IMR-90 (cell line): ENCODE measurements at regions not wholly inside any gene's neighbourhood (a gene's known extent, or its start where the extent isn't known, plus 50 kb on each side); places are given as distances from the start of the nearest gene placed in this dataset.

Experiments
- ATAC-seq: fragments of 200-7000 bp; cut with Tn5 transposase; 2 replicates; pipeline ENCODE4 v1.9.1; 2020; ENCODE audit warnings: low read depth, mild to moderate bottlenecking, moderate library complexity
- BruUV-seq: library from RNA; stranded (reverse); fragments of 400-500 nt; replicated peaks from 2 replicates; lab custom pipeline; 2021; lab: Mats Ljungman, UMichigan
- CTCF ChIA-PET: fragments of 300-600 bp; formaldehyde crosslinking; extraction: SDS; loops from one replicate; lab custom pipeline; 2021; ENCODE audit warnings: antibody characterized with exemption; lab: Yijun Ruan, JAX
- POLR2A ChIA-PET: fragments of 300-600 bp; sonication (Branson Sonifier 250); formaldehyde crosslinking; loops from one replicate; lab custom pipeline; 2022; ENCODE audit warnings: antibody characterized with exemption; ENCODE audit not compliant: unreplicated experiment; lab: Charles Lee
- DNase-seq: peaks from one replicate; pipeline ENCODE4 v3.0.0; 2013
- H2AFZ ChIP-seq: replicated peaks from 2 replicates; pipeline ENCODE3; 2013; ENCODE audit warnings: low read length, mild to moderate bottlenecking; ENCODE audit not compliant: poor library complexity
- H2AK5ac ChIP-seq: 2 replicates; pipeline ENCODE4 v1.6.1; 2013; ENCODE audit warnings: low read depth, low read length, inconsistent platforms
- H2AK9ac ChIP-seq: replicated peaks from 2 replicates; pipeline ENCODE3; 2013; ENCODE audit warnings: mild to moderate bottlenecking, low read depth, low read length, moderate library complexity; ENCODE audit not compliant: poor library complexity
- H2BK120ac ChIP-seq: 2 replicates; pipeline ENCODE4 v1.6.1; 2013; ENCODE audit warnings: low read depth, low read length, inconsistent platforms
- H2BK15ac ChIP-seq: 3 replicates; pipeline ENCODE4 v1.6.1; 2013; ENCODE audit warnings: low read depth, low read length, inconsistent platforms
- H2BK20ac ChIP-seq: 2 replicates; pipeline ENCODE4 v1.6.1; 2013; ENCODE audit warnings: low read depth, mild to moderate bottlenecking, inconsistent platforms, low read length, moderate library complexity
- H2BK5ac ChIP-seq: 2 replicates; pipeline ENCODE4 v1.6.1; 2013; ENCODE audit warnings: mild to moderate bottlenecking, low read depth, low read length, inconsistent platforms; ENCODE audit not compliant: poor library complexity, severe bottlenecking
- H3K14ac ChIP-seq: replicated peaks from 2 replicates; pipeline ENCODE4 v1.6.1; 2013; ENCODE audit warnings: low read depth, low read length, inconsistent platforms
- H3K18ac ChIP-seq: 2 replicates; pipeline ENCODE4 v1.6.1; 2013; ENCODE audit warnings: low read depth, low read length, control low read depth
- H3K23ac ChIP-seq: 2 replicates; pipeline ENCODE4 v1.6.1; 2013; ENCODE audit warnings: low read depth, low read length, inconsistent platforms
- H3K27ac ChIP-seq: 2 replicates; pipeline ENCODE4 v1.5.1; 2013; ENCODE audit warnings: mild to moderate bottlenecking, control low read depth, low read length; ENCODE audit not compliant: insufficient read depth
- H3K27me3 ChIP-seq: 2 replicates; pipeline ENCODE4 v1.6.1; 2013; ENCODE audit warnings: low read length; ENCODE audit not compliant: control insufficient read depth, insufficient read depth
- H3K36me3 ChIP-seq: 2 replicates; pipeline ENCODE4 v1.6.1; 2013; ENCODE audit warnings: low read length, mixed read lengths; ENCODE audit not compliant: control insufficient read depth, insufficient read depth
- H3K4ac ChIP-seq: 2 replicates; pipeline ENCODE4 v1.6.1; 2013; ENCODE audit warnings: low read depth, low read length, inconsistent platforms
- H3K4me1 ChIP-seq: 2 replicates; pipeline ENCODE4 v1.6.1; 2013; ENCODE audit warnings: low read length, mixed read lengths; ENCODE audit not compliant: control insufficient read depth, insufficient read depth
- H3K4me2 ChIP-seq: 2 replicates; pipeline ENCODE4 v1.6.1; 2013; ENCODE audit warnings: low read depth, mild to moderate bottlenecking, control low read depth, low read length, moderate library complexity
- H3K4me3 ChIP-seq: 2 replicates; pipeline ENCODE4 v1.5.1; 2013; ENCODE audit warnings: low read depth, mild to moderate bottlenecking, control low read depth, low read length, moderate library complexity; ENCODE audit not compliant: insufficient read depth
- H3K56ac ChIP-seq: 2 replicates; pipeline ENCODE4 v1.6.1; 2013; ENCODE audit warnings: low read length, inconsistent platforms; ENCODE audit not compliant: insufficient read depth; ENCODE audit errors: extremely low read depth
- H3K79me1 ChIP-seq, 2 experiments: 2 replicates each; pipeline ENCODE4 v1.6.1; 2013; ENCODE audit warnings: low read length in 2 of 2, inconsistent platforms in 1 of 2, low read depth in 1 of 2
- H3K9ac ChIP-seq: 2 replicates; pipeline ENCODE4 v1.6.1; 2013; ENCODE audit warnings: low read depth, low read length, control low read depth
- H3K9me1 ChIP-seq: 2 replicates; pipeline ENCODE4 v1.6.1; 2013; ENCODE audit warnings: low read length, inconsistent platforms; ENCODE audit not compliant: insufficient read depth
- H3K9me3 ChIP-seq: 2 replicates; pipeline ENCODE4 v1.6.1; 2013; ENCODE audit warnings: low read length; ENCODE audit not compliant: control insufficient read depth, insufficient read depth
- H4K20me1 ChIP-seq: 2 replicates; pipeline ENCODE4 v1.6.1; 2013; ENCODE audit warnings: low read length, inconsistent platforms; ENCODE audit not compliant: insufficient read depth
- H4K5ac ChIP-seq: 2 replicates; pipeline ENCODE4 v1.6.1; 2013; ENCODE audit warnings: mild to moderate bottlenecking, low read depth, low read length, control low read depth
- H4K8ac ChIP-seq, 2 experiments: 2 replicates each; pipeline ENCODE4 v1.6.1; 2013; ENCODE audit warnings: low read depth in 2 of 2, low read length in 2 of 2, control low read depth in 1 of 2, inconsistent platforms in 1 of 2
- H4K91ac ChIP-seq: 2 replicates; pipeline ENCODE4 v1.6.1; 2013; ENCODE audit warnings: low read depth, low read length, inconsistent platforms; ENCODE audit not compliant: insufficient read depth
- BHLHE40 ChIP-seq: fragments of 150-350 bp; IDR thresholded peaks from 2 replicates; pipeline ENCODE4 v1.6.1; 2016; ENCODE audit warnings: mild to moderate bottlenecking, low read depth, low read length
- CEBPB ChIP-seq: IDR thresholded peaks from 2 replicates; pipeline ENCODE4 v1.6.1; 2012; ENCODE audit warnings: low read depth, low read length, improper control_type of control experiment
- ELK1 ChIP-seq: fragments of 150-350 bp; IDR thresholded peaks from 2 replicates; pipeline ENCODE4 v1.6.1; 2016; ENCODE audit warnings: low read depth, mild to moderate bottlenecking, low read length, moderate library complexity, borderline replicate concordance
- MXI1 ChIP-seq: IDR thresholded peaks from 2 replicates; pipeline ENCODE4 v1.6.1; 2012; ENCODE audit warnings: low read depth, mild to moderate bottlenecking, low read length, moderate library complexity, borderline replicate concordance
- RCOR1 ChIP-seq: IDR thresholded peaks from 2 replicates; pipeline ENCODE4 v1.6.1; 2012; ENCODE audit warnings: mild to moderate bottlenecking, low read length, improper control_type of control experiment; ENCODE audit not compliant: insufficient replicate concordance
- RFX5 ChIP-seq: IDR thresholded peaks from 2 replicates; pipeline ENCODE4 v1.8.0; 2012; ENCODE audit warnings: low read depth, mild to moderate bottlenecking, low read length, moderate library complexity
- SMC3 ChIP-seq: fragments of 150-350 bp; IDR thresholded peaks from 2 replicates; pipeline ENCODE4 v1.6.1; 2016; ENCODE audit warnings: low read depth, mild to moderate bottlenecking, antibody characterized with exemption, low read length, moderate library complexity
- WGBS, 2 experiments: methylation state at CpG; one replicate each; pipeline versions ENCODE4 v1.1.5 to v1.1.7; 2013; ENCODE audit warnings: missing lambda C conversion rate in 2 of 2; ENCODE audit not compliant: insufficient read length in 1 of 2; ENCODE audit errors: extremely low coverage in 2 of 2; 5-methylcytosine and 5-hydroxymethylcytosine counted together
- dilution Hi-C: fragments of 300-500 bp; cut with HindIII; formaldehyde crosslinking; loops from one replicate; pipeline ENCODE4 v1.14.3; 2018; ENCODE audit warnings: low sequenced_read_pairs; ENCODE audit not compliant: unreplicated experiment
- in situ Hi-C: fragments of 300-500 bp; cut with MboI; formaldehyde crosslinking; loops from 3 replicates; pipeline ENCODE4 v1.14.3; 2019; ENCODE audit warnings: low sequenced_read_pairs, inconsistent platforms, mixed read lengths
- intact Hi-C: fragments of 100-400 bp; cut with micrococcal nuclease; formaldehyde crosslinking; loops from 2 replicates; pipeline ENCODE4 v1.10.0; 2022

- H3K18ac ChIP-seq: no peak overlapping the region
- no peaks in the 10 kb centered on the region for H3K79me1 ChIP-seq
- ChIA-PET POLR2A (no interaction called here), CTCF (no interaction called here)
- H3K4ac ChIP-seq: no peak overlapping the region
- H2BK120ac ChIP-seq: no peak overlapping the region
- H3K4me1 ChIP-seq: no peaks in the 10 kb centered on the region
- ATAC-seq (no peak), DNase-seq (no peak)
- in situ Hi-C loops (no loop called here), intact Hi-C loops (no loop called here), dilution Hi-C loops (no loop called here)
- no TSS peak for BruUV-seq
- H4K20me1 ChIP-seq: no peaks in the 10 kb centered on the region
- H3K9me3 ChIP-seq: peaks cover 6% of the 10 kb centered on the region; the same call in 1 of the 2 replicates
- no peak overlapping the region for H2BK5ac ChIP-seq
- no peaks in the 10 kb centered on the region for H3K27me3 ChIP-seq
- no peak overlapping the region for H3K4me2 ChIP-seq
- no peak overlapping the region for H2BK15ac ChIP-seq
- H2BK20ac ChIP-seq: no peak overlapping the region
- H3K9ac ChIP-seq: no peak overlapping the region
- no peak overlapping the region for H2AFZ ChIP-seq
- no peak overlapping the region for H4K91ac ChIP-seq
- H3K27ac ChIP-seq: no peak overlapping the region
- no peak overlapping the region for H4K8ac ChIP-seq
- H4K5ac ChIP-seq: no peak overlapping the region
- TF ChIP-seq MXI1: no peak
- no peak for TF ChIP-seq RCOR1
- no peak for TF ChIP-seq CEBPB
- TF ChIP-seq RFX5: no peak
- no peak for TF ChIP-seq SMC3
- no peak for TF ChIP-seq BHLHE40
- no peak for TF ChIP-seq ELK1
- H2AK9ac ChIP-seq: no peak overlapping the region
- WGBS, 2 experiments: no CpG with 5 or more reads among the region's 1 CpG
- no peak overlapping the region for H2AK5ac ChIP-seq
- H3K36me3 ChIP-seq: no peaks in the 10 kb centered on the region
- H3K14ac ChIP-seq: no peak overlapping the region
- H3K4me3 ChIP-seq: no peak overlapping the region
- H3K23ac ChIP-seq: no peak overlapping the region
- H3K9me1 ChIP-seq: no peaks in the 10 kb centered on the region
- no peak overlapping the region for H3K56ac ChIP-seq
Observed at GRCh38 chr2:107278672-107279071, 392.7 kb upstream of the ST6GAL2 start.
